Endothelial cell of umbilical vein (primary cell): ENCODE measurements at regions not wholly inside any gene's neighbourhood (a gene's known extent, or its start where the extent isn't known, plus 50 kb on each side); places are given as distances from the start of the nearest gene placed in this dataset.
"Not testable (repeated sequence)": the region's sequence is repeated elsewhere in the genome, so short reads cannot be mapped to it uniquely, and the experiment has no call there.

Source experiments
- BruUV-seq: library from RNA; stranded (reverse); fragments of 400-500 nt; replicated peaks from 2 replicates; lab custom pipeline; 2021; lab: Mats Ljungman, UMichigan
- CTCF ChIA-PET: fragments of 300-600, 350-600 bp; sonication (Branson Sonifier 250); formaldehyde crosslinking; loops from one replicate; lab custom pipeline; 2021; ENCODE audit warnings: antibody characterized with exemption, inconsistent platforms; lab: Charles Lee
- POLR2A ChIA-PET: fragments of 300-600, 350-600 bp; sonication (Branson Sonifier 250); formaldehyde crosslinking; loops from one replicate; lab custom pipeline; 2021; ENCODE audit warnings: antibody characterized with exemption, inconsistent platforms; lab: Charles Lee
- DNase-seq: peaks from one replicate; pipeline ENCODE4 v3.0.0-alpha.2; 2011; ENCODE audit warnings: low read depth, low spot score
- FAIRE-seq: peaks from 2 replicates; lab custom pipeline; 2011; peaks lifted over from hg19 to GRCh38; lab: Jason Lieb, UNC
- H2AFZ ChIP-seq: 2 replicates; pipeline ENCODE4 v1.6.0; 2012; ENCODE audit warnings: low read depth, low read length, control low read depth, inconsistent platforms
- H3K27ac ChIP-seq: 2 replicates; pipeline ENCODE4 v1.5.1; 2011; ENCODE audit warnings: low read depth, mild to moderate bottlenecking, control low read depth, low read length, moderate library complexity; ENCODE audit not compliant: insufficient read depth
- H3K27me3 ChIP-seq, 2 experiments: 2 replicates each; pipeline versions ENCODE4 v1.6.0 to v1.6.1; 2011; ENCODE audit warnings: low read length in 2 of 2, mixed read lengths in 1 of 2; ENCODE audit not compliant: control insufficient read depth in 2 of 2, insufficient read depth in 2 of 2
- H3K36me3 ChIP-seq, 2 experiments: 2 replicates in 1 of 2; 3 replicates in 1 of 2; pipeline ENCODE4 v1.5.1; 2011; ENCODE audit warnings: low read length in 2 of 2, mild to moderate bottlenecking in 1 of 2, moderate library complexity in 1 of 2; ENCODE audit not compliant: control insufficient read depth in 2 of 2, insufficient read depth in 2 of 2; ENCODE audit errors: extremely low read depth in 1 of 2
- H3K4me1 ChIP-seq: 3 replicates; pipeline ENCODE4 v1.5.1; 2011; ENCODE audit warnings: mild to moderate bottlenecking, low read length; ENCODE audit not compliant: control insufficient read depth, insufficient read depth; ENCODE audit errors: extremely low read depth
- H3K4me2 ChIP-seq: 2 replicates; pipeline ENCODE4 v1.6.1; 2011; ENCODE audit warnings: low read length, control low read depth, mixed read lengths; ENCODE audit not compliant: insufficient read depth
- H3K4me3 ChIP-seq, 3 experiments: fragments of 200-600 bp in 1 of 3; sonication (generic), shearing (Covaris generic) in 1 of 3; replicated peaks in 1 of 3; 2 replicates each; pipeline ENCODE4 v1.5.1; 2011 to 2016; ENCODE audit warnings: control low read depth in 3 of 3, low read length in 3 of 3, mild to moderate bottlenecking in 2 of 3, inconsistent platforms in 1 of 3, low read depth in 1 of 3, moderate library complexity in 1 of 3; ENCODE audit not compliant: insufficient read depth in 1 of 3
- H3K79me2 ChIP-seq: 2 replicates; pipeline ENCODE4 v1.6.0; 2012; ENCODE audit warnings: low read length, inconsistent platforms; ENCODE audit not compliant: control insufficient read depth, insufficient read depth
- H3K9ac ChIP-seq: replicated peaks from 2 replicates; pipeline ENCODE3; 2011; ENCODE audit warnings: low read length, control low read depth; ENCODE audit not compliant: insufficient read depth; ENCODE audit errors: extremely low read depth
- H3K9me1 ChIP-seq: replicated peaks from 3 replicates; pipeline ENCODE4 v1.6.0; 2011; ENCODE audit warnings: mild to moderate bottlenecking, low read length; ENCODE audit not compliant: control insufficient read depth, insufficient read depth; ENCODE audit errors: extremely low read depth
- H3K9me3 ChIP-seq: replicated peaks from 2 replicates; pipeline ENCODE4 v1.5.1; 2012; ENCODE audit warnings: low read length, inconsistent platforms; ENCODE audit not compliant: control insufficient read depth, insufficient read depth
- H4K20me1 ChIP-seq: replicated peaks from 2 replicates; pipeline ENCODE3; 2011; ENCODE audit warnings: mild to moderate bottlenecking, low read length; ENCODE audit not compliant: control insufficient read depth, insufficient read depth; ENCODE audit errors: extremely low read depth
- CTCF ChIP-seq, 2 donors: IDR thresholded peaks; 1 replicate in 1 of 2; 2 replicates in 1 of 2; pipeline ENCODE4 v1.5.1; 2011; ENCODE audit warnings: low read length in 2 of 2, mild to moderate bottlenecking in 2 of 2, moderate library complexity in 2 of 2, control low read depth in 1 of 2, inconsistent platforms in 1 of 2, low read depth in 1 of 2; ENCODE audit not compliant: insufficient read depth in 1 of 2; ENCODE audit errors: extremely low read depth in 1 of 2
- EZH2 ChIP-seq: IDR thresholded peaks from 2 replicates; pipeline ENCODE4 v1.6.1; 2012; ENCODE audit warnings: borderline replicate concordance, low read depth, mild to moderate bottlenecking, moderate library complexity, low read length, inconsistent platforms; ENCODE audit not compliant: severe bottlenecking
- FOS ChIP-seq: IDR thresholded peaks from 2 replicates; pipeline ENCODE4 v1.6.1; 2011; ENCODE audit warnings: mild to moderate bottlenecking, low read length, moderate library complexity, borderline replicate concordance; ENCODE audit not compliant: insufficient read depth
- GATA2 ChIP-seq: IDR thresholded peaks from 2 replicates; pipeline ENCODE4 v1.7.0; 2011; ENCODE audit warnings: low read depth, mild to moderate bottlenecking, moderate library complexity, mixed read lengths, low read length; ENCODE audit not compliant: insufficient read length, insufficient read depth
- MAX ChIP-seq: IDR thresholded peaks from 2 replicates; pipeline ENCODE4 v1.6.1; 2011; ENCODE audit not compliant: insufficient read depth, insufficient read length
- MYC ChIP-seq: IDR thresholded peaks from one replicate; pipeline ENCODE4 v1.6.1; 2011; ENCODE audit warnings: mild to moderate bottlenecking, low read depth, low read length
- POLR2A ChIP-seq: IDR thresholded peaks from 2 replicates; pipeline ENCODE4 v1.6.1; 2012; ENCODE audit warnings: low read depth, mild to moderate bottlenecking, control low read depth, low read length
- POLR2AphosphoS5 ChIP-seq: IDR thresholded peaks from 2 replicates; pipeline ENCODE4 v1.6.1; 2012; ENCODE audit warnings: low read depth, mild to moderate bottlenecking, control low read depth, low read length, moderate library complexity; ENCODE audit not compliant: insufficient read depth
- dilution Hi-C: fragments of 300-500 bp; cut with MboI; formaldehyde crosslinking; loops from one replicate; pipeline ENCODE4 v1.15.0; 2019; ENCODE audit warnings: low sequenced_read_pairs; ENCODE audit not compliant: extremely low pct_ligation_motif_present
- intact Hi-C: fragments of 100-400 bp; cut with micrococcal nuclease; formaldehyde crosslinking; loops from one replicate; pipeline ENCODE4 v1.10.0; 2022

DNA sequence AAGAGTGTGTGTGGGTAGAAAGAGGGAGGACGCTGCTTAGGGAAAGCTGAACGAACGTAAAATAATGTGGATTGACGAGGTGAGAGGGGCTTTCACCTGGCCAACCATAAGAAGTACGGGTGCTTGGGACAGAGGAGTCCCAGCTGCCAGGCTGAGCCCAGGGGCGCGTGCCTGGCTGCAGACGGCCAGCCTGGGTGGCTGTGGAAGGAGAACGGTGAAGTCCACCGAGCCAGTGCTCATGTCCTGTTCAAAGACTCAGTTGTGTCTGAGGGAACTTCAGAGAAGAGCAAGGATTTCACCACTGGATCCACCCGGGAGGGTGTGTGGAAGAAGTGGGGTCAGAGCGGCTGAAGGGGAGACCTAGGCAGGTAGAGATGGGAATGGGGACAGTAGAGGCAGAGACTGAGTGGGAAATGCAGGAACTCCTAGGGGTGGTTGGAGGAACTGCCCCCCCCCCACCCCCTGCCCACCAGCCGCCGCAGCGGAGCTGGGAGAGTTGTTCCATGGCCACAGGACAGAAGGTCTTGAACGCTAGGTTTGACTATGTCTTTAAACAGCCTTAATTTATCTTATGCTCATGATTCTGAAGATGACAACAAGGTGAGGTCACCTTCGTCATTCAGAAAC lies 68.1 kb upstream of the TBXT start:
- ChIA-PET CTCF (no interaction called here), POLR2A (no interaction called here)
- DNase-seq (no peak), FAIRE-seq (no peak)
- H3K27ac ChIP-seq: no peak overlapping the region
- H3K4me1 ChIP-seq: no peaks in the 10 kb centered on the region
- H3K4me3 ChIP-seq: no peak overlapping the region
- TF ChIP-seq EZH2 (no peak), MAX (no peak), GATA2 (no peak), MYC (no peak), POLR2AphosphoS5 (no peak), CTCF (IDR thresholded peaks at IDR 0.05; ENCODE audit: extremely low read depth in 1 of 2, insufficient read depth in 1 of 2, low read depth in 1 of 2, low read length in 2 of 2) (no peak), POLR2A (no peak), FOS (no peak)
- dilution Hi-C loops (no loop called here), intact Hi-C loops (no loop called here)
- no peaks in the 10 kb centered on the region for H3K79me2 ChIP-seq
- H3K9me3 ChIP-seq: no peaks in the 10 kb centered on the region
- H3K9ac ChIP-seq: no peak overlapping the region
- H3K9me1 ChIP-seq: no peaks in the 10 kb centered on the region
- H2AFZ ChIP-seq: no peak overlapping the region
- BruUV-seq: no TSS peak
- H3K4me2 ChIP-seq: no peak overlapping the region
- no peaks in the 10 kb centered on the region for H3K36me3 ChIP-seq
- no peaks in the 10 kb centered on the region for H3K27me3 ChIP-seq
- no peaks in the 10 kb centered on the region for H4K20me1 ChIP-seq

GRCh38 chr6:166231181-166231580 lies 63.5 kb upstream of the TBXT start:
- H4K20me1 ChIP-seq, H3K27me3 ChIP-seq, BruUV-seq, H3K4me3 ChIP-seq, H3K36me3 ChIP-seq, H3K9me1 ChIP-seq, H3K27ac ChIP-seq, intact Hi-C loops, POLR2A ChIA-PET, FAIRE-seq, H2AFZ ChIP-seq, H3K9ac ChIP-seq, H3K9me3 ChIP-seq, H3K4me2 ChIP-seq, CTCF ChIA-PET, H3K79me2 ChIP-seq, H3K4me1 ChIP-seq, DNase-seq, dilution Hi-C loops: not testable (repeated sequence)
